ENCODE measurements at regions not wholly inside any gene's neighbourhood (a gene's known extent, or its start where the extent isn't known, plus 50 kb on each side); places are given as distances from the start of the nearest gene placed in this dataset.

- TF ChIP-seq TEAD1 (CRISPR knock-in tag; IDR thresholded peaks at IDR 0.05): no peak
- TF ChIP-seq, protein P1, sequence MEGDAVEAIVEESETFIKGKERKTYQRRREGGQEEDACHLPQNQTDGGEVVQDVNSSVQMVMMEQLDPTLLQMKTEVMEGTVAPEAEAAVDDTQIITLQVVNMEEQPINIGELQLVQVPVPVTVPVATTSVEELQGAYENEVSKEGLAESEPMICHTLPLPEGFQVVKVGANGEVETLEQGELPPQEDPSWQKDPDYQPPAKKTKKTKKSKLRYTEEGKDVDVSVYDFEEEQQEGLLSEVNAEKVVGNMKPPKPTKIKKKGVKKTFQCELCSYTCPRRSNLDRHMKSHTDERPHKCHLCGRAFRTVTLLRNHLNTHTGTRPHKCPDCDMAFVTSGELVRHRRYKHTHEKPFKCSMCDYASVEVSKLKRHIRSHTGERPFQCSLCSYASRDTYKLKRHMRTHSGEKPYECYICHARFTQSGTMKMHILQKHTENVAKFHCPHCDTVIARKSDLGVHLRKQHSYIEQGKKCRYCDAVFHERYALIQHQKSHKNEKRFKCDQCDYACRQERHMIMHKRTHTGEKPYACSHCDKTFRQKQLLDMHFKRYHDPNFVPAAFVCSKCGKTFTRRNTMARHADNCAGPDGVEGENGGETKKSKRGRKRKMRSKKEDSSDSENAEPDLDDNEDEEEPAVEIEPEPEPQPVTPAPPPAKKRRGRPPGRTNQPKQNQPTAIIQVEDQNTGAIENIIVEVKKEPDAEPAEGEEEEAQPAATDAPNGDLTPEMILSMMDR (IDR thresholded peaks at IDR 0.05): no peak
- TF ChIP-seq, protein P2, sequence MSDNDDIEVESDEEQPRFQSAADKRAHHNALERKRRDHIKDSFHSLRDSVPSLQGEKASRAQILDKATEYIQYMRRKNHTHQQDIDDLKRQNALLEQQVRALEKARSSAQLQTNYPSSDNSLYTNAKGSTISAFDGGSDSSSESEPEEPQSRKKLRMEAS (CRISPR knock-in tag; IDR thresholded peaks at IDR 0.05): no peak
- no peak for TF ChIP-seq NFYB (CRISPR knock-in tag; conservative IDR thresholded peaks at IDR 0.05; ENCODE audit: low read depth)
These were observed 148.6 kb upstream of the SOX21 start for GRCh38 chr13:94860981-94861407.
